Stimulated activated CD8-positive, alpha-beta memory T cell treated with anti-CD3 and anti-CD28 coated beads, Interleukin-2, amount 100 ng/mL, for 48 hours (primary cell): ENCODE measurements at regions not wholly inside any gene's neighbourhood (a gene's known extent, or its start where the extent isn't known, plus 50 kb on each side); places are given as distances from the start of the nearest gene placed in this dataset.
"Not testable (repeated sequence)": the region's sequence is repeated elsewhere in the genome, so short reads cannot be mapped to it uniquely, and the experiment has no call there.

ENCODE experiments used
- DNase-seq, 2 donors: peaks; one replicate each; pipeline ENCODE4 v3.0.0-alpha.2; 2020; ENCODE audit warnings: low read depth in 2 of 2

DNA sequence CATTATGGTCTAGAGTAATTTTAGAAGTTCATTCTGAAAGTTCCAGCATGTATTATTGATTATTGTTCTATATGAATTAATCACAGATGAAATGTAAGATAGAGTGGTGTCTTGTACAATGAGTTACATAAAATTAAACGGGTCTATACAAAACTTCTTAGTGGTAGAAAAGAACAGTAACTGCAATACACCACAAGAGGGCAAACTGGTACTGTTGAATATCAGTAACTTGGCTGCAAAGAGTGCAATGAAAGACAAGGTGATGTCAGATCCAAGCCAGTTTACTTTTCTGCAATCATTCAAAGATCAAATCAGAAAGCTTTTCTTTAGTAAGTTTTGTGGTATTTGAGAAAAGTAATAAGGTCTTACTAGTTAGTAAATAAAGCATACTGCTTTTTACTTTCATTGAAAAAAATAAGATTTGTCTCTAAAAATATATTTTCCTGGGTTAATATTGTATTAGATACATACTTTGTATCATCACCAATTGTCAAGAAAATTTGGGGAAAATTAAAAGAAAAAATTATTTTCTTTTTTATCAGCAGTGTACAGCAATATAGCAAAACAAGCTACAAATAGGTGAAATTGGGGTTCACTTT, 66.4 kb upstream of the BTG3 start:
- DNase-seq = no peak

DNA sequence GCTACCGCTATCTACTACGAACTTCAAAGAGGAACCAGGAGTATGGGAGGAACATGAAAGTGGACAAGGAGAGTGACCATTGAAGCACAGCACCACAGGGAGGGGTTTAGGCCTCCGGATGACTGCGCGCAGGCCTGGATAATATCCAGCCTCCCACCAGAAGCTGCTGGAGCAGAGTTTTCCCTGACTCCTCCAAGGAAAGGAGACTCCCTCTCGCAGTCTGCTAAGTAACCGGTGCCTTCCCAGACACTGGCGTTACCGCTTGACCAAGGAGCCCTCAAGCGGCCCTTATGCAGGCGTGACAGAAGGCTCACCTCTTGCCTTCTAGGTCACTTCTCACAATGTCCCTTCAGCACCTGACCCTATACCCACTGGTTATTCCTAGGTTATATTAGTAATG, 64.2 kb upstream of the BTG3 start:
- not testable (repeated sequence) for DNase-seq

DNA sequence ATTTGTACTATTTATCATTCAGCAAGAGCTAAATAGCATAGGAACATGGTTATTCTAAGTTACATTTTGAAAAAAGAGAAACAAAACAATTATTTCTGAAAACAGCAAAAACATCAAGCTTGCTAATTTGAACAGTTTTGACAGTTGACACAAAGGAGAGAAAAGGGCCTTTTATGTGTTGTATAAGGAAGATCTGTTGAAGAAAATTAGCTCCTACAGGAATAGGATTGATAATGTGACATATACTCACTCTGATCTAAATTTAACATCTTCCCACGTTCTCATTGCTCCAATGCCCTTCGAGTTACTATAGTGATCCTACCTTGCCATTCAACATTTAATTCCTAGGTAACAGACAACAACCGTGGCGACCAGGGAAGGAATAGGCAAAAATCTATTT, 61.4 kb upstream of the BTG3 start:
- no peak for DNase-seq

DNA sequence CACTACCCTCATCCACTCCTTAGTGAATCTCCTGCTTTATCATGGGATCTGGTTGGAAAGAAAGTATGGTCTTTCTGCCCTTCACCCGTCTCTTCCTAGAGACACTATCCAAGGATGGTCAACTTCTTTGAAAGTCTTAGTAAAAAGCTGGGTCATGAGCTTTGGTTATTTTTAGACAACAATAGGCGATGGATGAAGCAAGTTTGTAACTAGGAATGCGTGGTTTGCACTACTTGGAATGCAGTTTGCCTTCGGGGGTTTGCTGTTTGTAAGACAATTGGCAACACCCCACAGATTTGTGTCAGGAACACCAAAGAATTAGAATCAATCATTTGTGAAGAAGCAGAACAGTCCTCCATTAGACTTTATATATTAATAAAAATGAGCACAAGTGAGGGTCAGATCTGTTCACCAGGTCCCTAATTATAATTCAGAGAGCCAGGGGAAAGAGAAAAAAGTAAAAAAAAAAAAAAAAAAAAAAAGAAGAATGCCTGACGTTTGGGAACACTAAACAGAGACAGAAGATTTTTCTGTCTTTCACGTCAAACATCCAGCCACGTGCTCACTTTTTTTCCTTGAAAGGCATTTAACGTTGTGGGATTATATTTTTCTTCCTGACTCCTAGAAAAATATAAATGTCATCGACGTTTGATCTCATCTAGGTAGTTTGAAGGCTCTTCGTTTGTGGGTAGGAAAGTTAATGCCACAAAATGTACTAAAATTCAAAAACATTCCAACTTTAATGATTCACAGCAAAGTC, 60.7 kb upstream of the BTG3 start:
- no peak for DNase-seq

DNA sequence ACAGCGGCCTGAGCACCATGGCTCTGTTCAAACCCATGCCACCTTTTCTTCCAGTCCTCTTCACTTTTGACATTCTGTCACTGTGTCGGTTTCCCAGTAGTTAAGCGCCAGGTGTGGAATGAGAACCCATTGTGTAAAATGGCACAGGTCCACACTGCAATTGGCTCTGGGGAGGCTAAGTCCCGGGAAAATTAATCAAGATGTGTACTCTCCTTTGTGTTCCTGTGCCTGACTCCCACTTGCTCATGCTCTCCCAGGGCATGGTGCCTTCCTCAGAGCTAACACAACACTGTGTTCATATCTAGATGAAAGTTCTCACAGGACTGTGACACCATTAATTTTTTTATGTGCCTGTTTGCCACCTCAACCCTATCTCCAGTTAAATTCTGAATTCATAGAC, 59.0 kb upstream of the BTG3 start:
- DNase-seq = no peak

DNA sequence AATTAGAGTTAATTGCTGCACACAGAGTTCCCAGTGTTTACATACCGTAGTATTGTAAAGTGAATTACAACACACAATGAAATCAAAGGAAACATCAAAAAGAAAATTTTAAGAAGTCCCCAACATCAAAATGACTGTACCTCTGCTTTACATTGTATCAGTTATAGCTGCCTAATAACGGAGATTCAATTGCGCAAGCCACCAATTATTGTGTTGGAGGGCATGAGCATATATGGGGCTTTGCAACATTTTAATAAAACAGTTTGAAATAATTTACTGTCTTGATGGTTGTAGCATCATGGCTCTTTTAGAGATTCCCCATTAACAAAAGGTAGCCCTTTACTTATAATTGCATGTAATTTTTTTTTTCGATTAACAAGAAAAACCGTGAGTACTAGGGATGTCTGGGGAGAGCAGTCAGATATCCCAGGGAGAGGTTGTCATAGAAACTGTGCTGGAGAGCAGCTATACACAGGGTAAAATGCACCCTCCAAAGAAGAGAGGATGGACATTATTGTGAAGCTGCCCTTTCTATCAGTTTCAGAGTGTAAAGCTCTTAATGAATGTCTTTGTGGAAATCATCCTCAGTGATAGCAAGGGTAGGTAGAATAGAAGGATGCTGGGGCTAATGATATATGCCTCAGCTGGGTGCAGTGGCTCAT, 55.9 kb upstream of the BTG3 start:
- DNase-seq = no peak

DNA sequence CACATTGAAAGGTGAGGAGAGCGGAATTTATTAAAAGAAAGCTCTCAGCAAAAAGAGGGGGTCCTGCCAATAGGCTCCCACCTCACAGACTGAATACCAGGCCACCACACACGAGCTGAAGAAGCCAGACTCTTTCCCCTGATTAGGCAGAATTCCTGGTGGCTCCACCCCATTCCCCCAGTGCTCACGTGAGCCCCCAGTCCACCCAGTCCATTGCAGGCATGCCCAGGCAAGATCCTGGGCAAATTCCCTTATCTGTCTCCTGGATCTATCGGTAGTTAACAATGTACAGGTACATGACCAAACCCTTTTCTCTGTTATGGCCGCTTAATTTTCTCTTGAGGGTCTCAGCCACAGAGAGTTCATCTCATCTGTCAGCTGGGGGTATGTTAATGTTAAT, 54.6 kb upstream of the BTG3 start:
- DNase-seq = no peak
